Stimulated activated naive CD8-positive, alpha-beta T cell treated with anti-CD3 and anti-CD28 coated beads, Interleukin-15, amount 100 ng/mL, for 72 hours (primary cell): ENCODE measurements at regions not wholly inside any gene's neighbourhood (a gene's known extent, or its start where the extent isn't known, plus 50 kb on each side); places are given as distances from the start of the nearest gene placed in this dataset.
"Not testable (repeated sequence)": the region's sequence is repeated elsewhere in the genome, so short reads cannot be mapped to it uniquely, and the experiment has no call there.

ENCODE experiments used
- ATAC-seq: fragments of 150-1000 bp; cut with Tn5 transposase; 2 replicates; pipeline ENCODE4 v1.10.0; 2021; ENCODE audit warnings: mild to moderate bottlenecking, moderate library complexity
- DNase-seq, 2 donors: peaks; one replicate each; pipeline ENCODE4 v3.0.0; 2021 to 2022
- H3K27ac Mint-ChIP-seq, 2 donors: one replicate each; pipeline ENCODE4 v1.8.0; 2022; ENCODE audit warnings: mild to moderate bottlenecking in 2 of 2, mixed read lengths in 2 of 2, moderate library complexity in 2 of 2
- H3K27me3 Mint-ChIP-seq: one replicate; pipeline ENCODE4 v1.8.0; 2022; ENCODE audit warnings: mixed read lengths
- H3K4me1 Mint-ChIP-seq: one replicate; pipeline ENCODE4 v1.8.0; 2022; ENCODE audit warnings: mild to moderate bottlenecking, mixed read lengths
- H3K4me3 Mint-ChIP-seq, 2 donors: one replicate each; pipeline ENCODE4 v1.8.0; 2022; ENCODE audit warnings: mild to moderate bottlenecking in 2 of 2, mixed read lengths in 2 of 2, moderate library complexity in 1 of 2
- H3K9me3 Mint-ChIP-seq, 2 donors: one replicate each; pipeline ENCODE4 v1.8.0; 2022; ENCODE audit warnings: mixed read lengths in 2 of 2

GRCh38 chr18:12179029-12179428 is 75.1 kb upstream of the CIDEA start:
- peaks cover under 1 to 13% of the 10 kb centered on the region in 2 donors for H3K9me3 Mint-ChIP-seq
- not testable (repeated sequence) for H3K27ac Mint-ChIP-seq, H3K4me3 Mint-ChIP-seq, ATAC-seq, H3K4me1 Mint-ChIP-seq, DNase-seq
- peaks cover 21% of the 10 kb centered on the region for H3K27me3 Mint-ChIP-seq

GRCh38 chr18:12179697-12180577 is 74.2 kb upstream of the CIDEA start:
- ATAC-seq, H3K4me3 Mint-ChIP-seq: not testable (repeated sequence)

GRCh38 chr18:12198797-12199196 is 55.4 kb upstream of the CIDEA start:
- not testable (repeated sequence) for ATAC-seq, H3K27ac Mint-ChIP-seq, H3K27me3 Mint-ChIP-seq, H3K9me3 Mint-ChIP-seq, H3K4me3 Mint-ChIP-seq, DNase-seq, H3K4me1 Mint-ChIP-seq

More at GRCh38 chr18:12179697-12180577, 74.2 kb upstream of the CIDEA start:
- peaks cover 12% of the 10 kb centered on the region for H3K27me3 Mint-ChIP-seq
- H3K27ac Mint-ChIP-seq, H3K9me3 Mint-ChIP-seq, DNase-seq, H3K4me1 Mint-ChIP-seq: not testable (repeated sequence)

GRCh38 chr18:12200186-12200585 is 54.0 kb upstream of the CIDEA start:
- H3K9me3 Mint-ChIP-seq, H3K27me3 Mint-ChIP-seq, H3K4me3 Mint-ChIP-seq, H3K27ac Mint-ChIP-seq, H3K4me1 Mint-ChIP-seq, DNase-seq: not testable (repeated sequence)
- ATAC-seq: peak; percentile 80
